GM18520 (cell line): ENCODE measurements at regions not wholly inside any gene's neighbourhood (a gene's known extent, or its start where the extent isn't known, plus 50 kb on each side); places are given as distances from the start of the nearest gene placed in this dataset.

ENCODE experiments used
- ATAC-seq: cut with Tn5 transposase; IDR thresholded peaks from one replicate; pipeline ENCODE4 v1.9.1; 2021; ENCODE audit not compliant: unreplicated experiment

DNA sequence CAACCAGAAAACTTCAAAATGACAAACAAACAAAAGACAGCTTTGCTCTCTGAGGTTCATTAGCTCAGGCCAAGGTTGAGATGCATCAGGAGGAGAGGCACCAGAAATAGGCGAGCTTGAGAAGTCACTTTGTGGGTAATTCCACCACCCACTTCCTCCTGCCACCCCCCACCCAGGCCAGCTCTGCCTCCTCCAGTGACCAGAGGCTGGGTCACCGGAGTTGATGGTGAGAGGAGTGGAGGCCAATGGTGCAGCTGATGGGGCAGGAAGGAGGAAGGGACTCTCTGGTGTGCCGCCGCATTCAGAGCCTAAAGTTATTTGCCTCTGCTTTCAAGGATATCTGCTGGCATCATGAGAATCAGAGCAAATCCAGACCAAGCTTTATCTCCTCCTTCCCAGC lies 73.8 kb upstream of the ASTN2 start:
- no peak for ATAC-seq

DNA sequence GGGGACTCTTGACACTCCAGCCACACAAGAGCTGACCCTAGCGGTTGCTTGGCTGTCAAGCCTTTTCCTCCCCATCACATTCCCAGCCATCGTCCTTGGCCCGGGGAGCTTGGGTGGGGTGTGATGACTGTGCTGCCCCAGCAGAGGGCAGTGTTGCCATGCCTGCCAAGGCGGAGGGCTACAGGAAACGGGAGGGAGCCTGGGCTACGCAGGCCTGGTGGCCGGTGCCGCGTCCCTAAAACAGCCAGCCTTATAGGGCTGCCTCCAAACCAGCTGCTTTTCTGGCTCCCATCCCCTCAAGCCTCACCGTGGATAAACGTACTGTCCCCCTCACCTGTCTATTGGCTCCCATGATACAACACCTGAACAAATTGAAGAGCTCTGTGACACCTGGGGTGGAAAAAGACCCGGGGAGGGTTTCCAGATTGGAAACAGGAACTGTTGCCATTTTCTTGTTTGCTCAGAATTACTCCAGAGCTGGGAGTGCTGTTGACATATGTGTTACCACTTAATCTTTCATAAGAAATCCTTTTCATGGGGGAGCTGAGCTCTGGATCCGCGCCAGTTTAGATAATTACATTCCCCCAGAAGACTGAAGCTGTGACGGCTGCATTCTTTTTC lies 72.8 kb upstream of the ASTN2 start:
- ATAC-seq = peak; percentile 87

DNA sequence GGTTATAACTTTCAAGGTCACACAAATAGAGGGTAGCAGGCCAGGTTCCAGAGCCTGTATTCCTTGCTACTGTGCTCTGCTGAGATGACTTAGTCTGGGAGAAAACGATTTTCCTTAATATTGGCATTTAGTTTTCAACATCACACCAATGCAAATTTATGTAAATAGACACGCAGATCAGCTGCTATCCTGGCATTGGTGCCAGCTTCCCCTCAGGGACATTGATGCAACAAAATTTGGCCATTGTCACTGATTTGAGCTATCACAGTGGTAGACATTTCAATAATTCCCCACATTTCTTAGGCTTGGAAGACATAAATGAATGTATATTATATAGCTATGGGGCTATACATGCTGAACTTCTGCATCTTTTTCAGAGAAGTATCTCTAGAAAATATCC lies 71.6 kb upstream of the ASTN2 start:
- ATAC-seq = no peak

DNA sequence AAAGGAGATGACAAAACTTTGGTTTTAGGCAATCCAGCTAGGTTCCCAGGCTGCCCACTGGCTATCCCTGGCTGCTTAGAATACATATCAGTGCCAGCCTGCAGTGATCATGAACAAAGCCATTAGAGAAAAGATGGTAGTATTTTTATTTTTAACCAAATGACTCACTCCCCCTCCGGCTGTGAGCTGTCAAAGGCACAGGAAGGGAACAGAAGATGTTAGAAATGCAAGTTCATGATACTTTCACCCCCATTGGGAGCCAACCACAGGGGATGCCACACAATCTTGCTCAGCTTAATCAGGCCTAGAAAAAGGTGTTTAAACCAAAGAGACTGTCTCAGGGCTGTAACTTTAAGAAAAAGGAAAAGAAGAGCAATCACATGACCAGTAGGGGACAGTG lies 70.3 kb upstream of the ASTN2 start:
- ATAC-seq = no peak

DNA sequence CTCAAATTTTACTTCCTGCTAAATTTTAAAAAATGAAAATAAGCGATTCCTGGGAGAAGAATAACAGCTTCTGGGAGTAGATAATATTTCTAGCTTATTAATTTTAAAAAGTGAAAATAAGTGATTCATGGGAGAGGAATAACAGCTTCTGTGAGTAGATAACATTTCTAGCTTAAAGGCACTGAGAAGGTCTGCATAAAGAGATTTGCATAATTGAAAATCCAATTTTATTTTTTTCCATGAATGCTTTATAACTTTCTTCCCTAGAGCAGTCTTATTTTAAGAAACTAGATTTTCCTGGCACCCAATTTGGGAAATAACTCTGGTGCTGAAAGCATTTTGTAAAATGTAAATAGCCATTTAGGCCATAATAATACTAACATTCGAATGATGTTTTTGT lies 65.9 kb upstream of the ASTN2 start:
- ATAC-seq = no peak

DNA sequence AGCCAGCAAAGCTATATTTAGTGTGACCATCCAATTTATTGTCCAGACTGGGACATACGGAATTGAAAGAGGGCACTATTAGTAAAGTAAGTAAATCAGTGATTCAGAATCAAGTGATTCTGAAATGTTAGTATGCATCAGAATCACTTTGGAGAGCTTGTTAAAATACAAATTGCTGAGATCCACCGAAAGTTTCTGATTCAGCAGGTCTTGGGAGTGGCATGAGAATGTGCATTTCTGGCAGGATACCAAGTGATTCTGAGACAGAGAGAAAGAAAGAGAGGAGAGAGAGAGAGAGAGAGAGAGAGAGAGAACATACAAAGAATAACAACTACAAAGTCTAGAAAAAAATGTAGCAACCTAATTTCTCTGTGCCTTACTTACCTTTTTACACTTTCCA lies 65.4 kb upstream of the ASTN2 start:
- no peak for ATAC-seq

DNA sequence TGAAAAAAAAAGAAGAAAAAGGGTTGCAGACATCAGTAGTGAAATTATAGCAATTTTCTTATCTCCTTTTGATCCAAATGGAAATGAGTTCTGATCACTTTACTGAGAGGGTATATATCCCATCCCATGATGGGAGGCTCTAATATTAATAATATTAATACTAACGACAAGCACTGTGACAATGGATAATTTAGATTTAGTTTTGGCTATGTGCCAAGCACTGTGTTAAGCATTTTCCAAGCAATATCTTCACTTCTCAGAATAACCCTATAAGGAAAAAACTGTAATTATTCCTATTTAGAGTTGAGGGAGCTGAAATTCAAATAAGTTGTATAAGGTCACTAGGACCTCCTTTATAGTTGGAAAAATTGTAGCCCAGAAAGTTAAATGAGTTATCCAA lies 58.4 kb upstream of the ASTN2 start:
- ATAC-seq = no peak

DNA sequence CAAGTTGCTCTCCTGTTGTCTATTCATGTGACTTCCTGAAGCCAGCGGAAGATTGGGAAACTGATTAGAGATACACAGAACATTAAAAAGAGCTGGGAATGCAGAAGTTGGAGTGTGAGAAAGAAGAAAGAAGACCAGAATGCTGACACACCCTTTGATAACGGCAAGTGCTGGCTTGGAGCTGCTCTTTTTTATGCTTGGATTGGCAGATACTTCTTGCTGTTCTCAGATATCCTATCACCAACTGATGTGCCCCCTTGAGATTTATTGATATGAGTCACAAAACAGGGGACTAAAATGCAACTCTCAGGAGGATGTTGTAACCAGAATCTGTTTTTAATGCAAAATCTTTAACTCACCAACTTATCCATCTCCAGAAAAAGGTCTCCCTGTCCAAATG lies 56.0 kb upstream of the ASTN2 start:
- ATAC-seq = no peak

DNA sequence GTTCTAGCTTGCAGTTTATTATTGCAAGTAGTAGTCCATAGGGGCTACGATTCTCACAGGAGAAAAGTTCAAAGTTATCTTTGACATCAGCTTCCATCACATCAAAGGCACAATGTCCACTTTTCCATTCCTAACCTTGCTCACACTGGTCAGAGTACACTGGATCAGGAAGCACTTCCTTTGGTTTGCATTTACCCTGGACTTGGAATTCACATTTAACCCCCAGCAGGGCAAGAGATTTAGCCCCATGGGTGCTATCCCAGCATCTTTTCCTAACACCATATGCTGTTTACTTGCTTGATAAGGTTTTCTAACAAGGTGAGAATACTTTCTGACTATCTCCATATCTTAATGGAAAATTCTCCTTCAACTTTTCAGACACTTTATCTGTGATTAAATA lies 55.6 kb upstream of the ASTN2 start:
- ATAC-seq = no peak

DNA sequence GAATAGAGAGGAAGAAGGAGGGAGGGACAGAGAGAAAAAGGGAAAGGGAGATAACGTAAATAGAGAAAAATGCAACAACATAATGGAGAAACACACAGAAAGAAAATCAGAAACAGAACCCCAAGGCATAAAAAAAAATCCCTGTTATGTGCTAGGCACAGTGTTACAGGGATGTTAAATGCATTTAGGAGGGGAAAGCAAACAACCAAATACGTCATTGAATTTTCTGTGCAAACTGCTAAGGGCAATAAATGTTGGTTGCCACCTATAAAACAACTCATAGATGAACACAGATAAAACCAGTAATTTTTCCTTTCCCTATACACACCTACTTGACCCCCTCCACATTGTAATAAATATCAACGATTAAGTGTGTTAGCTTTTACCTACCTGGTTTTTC lies 51.3 kb upstream of the ASTN2 start:
- ATAC-seq = no peak

DNA sequence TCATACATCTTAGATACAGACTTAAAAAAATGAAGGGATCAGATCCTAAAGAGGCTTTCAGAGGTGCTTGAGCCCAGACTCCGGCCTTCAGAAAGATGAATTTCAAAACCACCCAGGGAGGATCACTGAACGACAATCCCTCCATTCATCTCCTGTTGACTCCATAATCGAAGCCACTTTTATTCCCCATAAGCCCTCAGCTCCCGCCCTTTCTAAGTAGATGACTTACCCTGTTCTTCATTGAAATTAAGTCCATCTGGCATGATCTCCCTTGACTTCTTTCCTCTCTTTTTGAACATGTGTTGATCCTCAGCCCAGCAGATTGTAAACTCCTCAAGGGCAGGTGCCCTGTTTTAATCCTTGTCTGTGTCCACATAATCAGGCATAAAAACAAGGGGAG lies 50.8 kb upstream of the ASTN2 start:
- no peak for ATAC-seq

DNA sequence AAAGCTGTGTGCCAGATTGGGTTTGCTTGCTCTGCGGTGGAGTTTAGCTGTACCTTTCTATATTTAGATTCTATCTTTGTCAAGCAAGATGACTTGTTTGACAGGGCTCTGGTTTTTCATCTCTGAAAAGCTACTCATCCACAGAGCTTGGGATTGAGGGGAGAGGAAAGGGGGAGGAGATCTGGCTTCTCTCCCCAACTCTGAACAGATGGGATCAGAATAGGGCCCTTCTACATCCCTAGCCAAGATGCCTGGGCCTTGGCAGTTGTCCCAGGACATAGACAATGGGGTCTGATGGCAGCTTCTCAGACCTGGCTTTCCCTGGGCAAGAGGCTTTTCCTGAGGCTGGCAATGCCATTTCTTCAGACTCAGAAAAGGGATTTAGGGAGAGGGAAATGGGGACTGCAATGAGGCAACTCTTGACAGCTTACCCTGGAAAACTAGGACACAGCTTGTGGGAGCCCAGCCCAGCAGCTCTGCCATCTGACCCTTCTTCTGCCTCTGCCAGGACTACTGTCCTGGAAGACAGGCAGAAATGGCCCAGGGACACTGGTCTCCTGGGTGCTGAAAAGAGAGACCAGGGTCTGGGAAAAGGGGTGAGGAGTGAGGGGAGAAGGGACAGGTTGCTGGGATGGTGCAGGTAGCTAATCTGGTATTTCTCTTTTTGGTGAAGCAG lies 50.2 kb upstream of the ASTN2 start:
- ATAC-seq = no peak
